ENCODE measurements at regions not wholly inside any gene's neighbourhood (a gene's known extent, or its start where the extent isn't known, plus 50 kb on each side); places are given as distances from the start of the nearest gene placed in this dataset.

GRCh38 chr2:175478096-175478768 lies 296.7 kb upstream of the ATP5MC3 start:
- TF ChIP-seq CTCF (IDR thresholded peaks at IDR 0.05), result no peak
- no peak for TF ChIP-seq POLR2A (IDR thresholded peaks at IDR 0.05)

Measured in testis (tissue), 2 donors.